ENCODE measurements at regions not wholly inside any gene's neighbourhood (a gene's known extent, or its start where the extent isn't known, plus 50 kb on each side); places are given as distances from the start of the nearest gene placed in this dataset.

GRCh38 chr2:15010346-15010745 is 377.8 kb downstream of the LRATD1 start:
- H3K4me1 ChIP-seq (ENCODE audit: insufficient read depth, low read length, severe bottlenecking), result no peaks in the 10 kb centered on the region
- no peaks in the 10 kb centered on the region for H4K20me1 ChIP-seq (ENCODE audit: insufficient read depth, low read length)
- H3K9ac ChIP-seq (ENCODE audit: low read length), result no peak overlapping the region
- H3K36me3 ChIP-seq (ENCODE audit: insufficient read depth, low read length), result no peaks in the 10 kb centered on the region
- H3K9me3 ChIP-seq (ENCODE audit: low read length), result no peaks in the 10 kb centered on the region
- H3K27me3 ChIP-seq (ENCODE audit: insufficient read depth, low read length), result no peaks in the 10 kb centered on the region
- no peaks in the 10 kb centered on the region for H3K9me2 ChIP-seq (ENCODE audit: low read depth, low read length)
- H3K4me2 ChIP-seq (ENCODE audit: low read length), result no peak overlapping the region
- no peaks in the 10 kb centered on the region for H3K79me2 ChIP-seq (ENCODE audit: insufficient read depth, low read length)
- no peak overlapping the region for H2AFZ ChIP-seq (ENCODE audit: low read length)
- no peaks in the 10 kb centered on the region for H3F3A ChIP-seq (ENCODE audit: insufficient read depth, low read length)
- no peak for TF ChIP-seq CTCF (IDR thresholded peaks at IDR 0.05; ENCODE audit: low read length)
- no peak for TF ChIP-seq EZH2 (IDR thresholded peaks at IDR 0.05; ENCODE audit: borderline replicate concordance, low read length)
- H3K4me3 ChIP-seq (ENCODE audit: low read depth, low read length, poor library complexity, severe bottlenecking), result no peak overlapping the region
- H3K27ac ChIP-seq (ENCODE audit: low read depth, low read length, poor library complexity, severe bottlenecking), result no peak overlapping the region

- H3K9ac ChIP-seq (ENCODE audit: low read length), result no peak overlapping the region
- H3K4me1 ChIP-seq (ENCODE audit: insufficient read depth, low read length, severe bottlenecking), result no peaks in the 10 kb centered on the region
- H3K36me3 ChIP-seq (ENCODE audit: insufficient read depth, low read length), result no peaks in the 10 kb centered on the region
- no peak overlapping the region for H2AFZ ChIP-seq (ENCODE audit: low read length)
- H3K4me3 ChIP-seq (ENCODE audit: low read depth, low read length, poor library complexity, severe bottlenecking), result no peak overlapping the region
- H3F3A ChIP-seq (ENCODE audit: insufficient read depth, low read length), result no peaks in the 10 kb centered on the region
- TF ChIP-seq CTCF (IDR thresholded peaks at IDR 0.05; ENCODE audit: low read length) (no peak), EZH2 (IDR thresholded peaks at IDR 0.05; ENCODE audit: borderline replicate concordance, low read length) (no peak)
- no peaks in the 10 kb centered on the region for H3K9me3 ChIP-seq (ENCODE audit: low read length)
- no peaks in the 10 kb centered on the region for H4K20me1 ChIP-seq (ENCODE audit: insufficient read depth, low read length)
- H3K9me2 ChIP-seq (ENCODE audit: low read depth, low read length), result no peaks in the 10 kb centered on the region
- H3K79me2 ChIP-seq (ENCODE audit: insufficient read depth, low read length), result no peaks in the 10 kb centered on the region
- no peak overlapping the region for H3K27ac ChIP-seq (ENCODE audit: low read depth, low read length, poor library complexity, severe bottlenecking)
- H3K4me2 ChIP-seq (ENCODE audit: low read length), result no peak overlapping the region
- H3K27me3 ChIP-seq (ENCODE audit: insufficient read depth, low read length), result no peaks in the 10 kb centered on the region
These were observed 386.3 kb downstream of the LRATD1 start for GRCh38 chr2:15018814-15019213.

GRCh38 chr2:15023221-15023620 is 390.7 kb downstream of the LRATD1 start:
- no peak for TF ChIP-seq EZH2 (IDR thresholded peaks at IDR 0.05; ENCODE audit: borderline replicate concordance, low read length)
- TF ChIP-seq CTCF (IDR thresholded peaks at IDR 0.05; ENCODE audit: low read length), result no peak
- no peaks in the 10 kb centered on the region for H4K20me1 ChIP-seq (ENCODE audit: insufficient read depth, low read length)
- no peaks in the 10 kb centered on the region for H3K36me3 ChIP-seq (ENCODE audit: insufficient read depth, low read length)
- H3K4me2 ChIP-seq (ENCODE audit: low read length), result no peak overlapping the region
- no peaks in the 10 kb centered on the region for H3F3A ChIP-seq (ENCODE audit: insufficient read depth, low read length)
- H3K9me2 ChIP-seq (ENCODE audit: low read depth, low read length), result no peaks in the 10 kb centered on the region
- no peak overlapping the region for H3K4me3 ChIP-seq (ENCODE audit: low read depth, low read length, poor library complexity, severe bottlenecking)
- no peak overlapping the region for H2AFZ ChIP-seq (ENCODE audit: low read length)
- H3K79me2 ChIP-seq (ENCODE audit: insufficient read depth, low read length), result no peaks in the 10 kb centered on the region
- no peaks in the 10 kb centered on the region for H3K9me3 ChIP-seq (ENCODE audit: low read length)
- no peaks in the 10 kb centered on the region for H3K4me1 ChIP-seq (ENCODE audit: insufficient read depth, low read length, severe bottlenecking)
- no peaks in the 10 kb centered on the region for H3K27me3 ChIP-seq (ENCODE audit: insufficient read depth, low read length)
- no peak overlapping the region for H3K27ac ChIP-seq (ENCODE audit: low read depth, low read length, poor library complexity, severe bottlenecking)
- no peak overlapping the region for H3K9ac ChIP-seq (ENCODE audit: low read length)

All from OCI-LY1 (cell line).